A673 (cell line): ENCODE measurements at regions not wholly inside any gene's neighbourhood (a gene's known extent, or its start where the extent isn't known, plus 50 kb on each side); places are given as distances from the start of the nearest gene placed in this dataset.

ENCODE experiments used
- CTCF ChIP-seq: fragments of 300-800, 200-600 bp; sonication (generic); conservative IDR thresholded peaks from 2 replicates; pipeline ENCODE4 v1.5.1; 2017; ENCODE audit warnings: low read depth, mild to moderate bottlenecking, antibody characterized with exemption, low read length, moderate library complexity, mixed read lengths
- EZH2 ChIP-seq: fragments of 200-600 bp; sonication (generic); IDR thresholded peaks from 2 replicates; pipeline ENCODE4 v1.6.1; 2017; ENCODE audit warnings: borderline replicate concordance, low read depth, mild to moderate bottlenecking, mixed read lengths, antibody characterized with exemption, low read length; ENCODE audit not compliant: poor library complexity, severe bottlenecking

DNA sequence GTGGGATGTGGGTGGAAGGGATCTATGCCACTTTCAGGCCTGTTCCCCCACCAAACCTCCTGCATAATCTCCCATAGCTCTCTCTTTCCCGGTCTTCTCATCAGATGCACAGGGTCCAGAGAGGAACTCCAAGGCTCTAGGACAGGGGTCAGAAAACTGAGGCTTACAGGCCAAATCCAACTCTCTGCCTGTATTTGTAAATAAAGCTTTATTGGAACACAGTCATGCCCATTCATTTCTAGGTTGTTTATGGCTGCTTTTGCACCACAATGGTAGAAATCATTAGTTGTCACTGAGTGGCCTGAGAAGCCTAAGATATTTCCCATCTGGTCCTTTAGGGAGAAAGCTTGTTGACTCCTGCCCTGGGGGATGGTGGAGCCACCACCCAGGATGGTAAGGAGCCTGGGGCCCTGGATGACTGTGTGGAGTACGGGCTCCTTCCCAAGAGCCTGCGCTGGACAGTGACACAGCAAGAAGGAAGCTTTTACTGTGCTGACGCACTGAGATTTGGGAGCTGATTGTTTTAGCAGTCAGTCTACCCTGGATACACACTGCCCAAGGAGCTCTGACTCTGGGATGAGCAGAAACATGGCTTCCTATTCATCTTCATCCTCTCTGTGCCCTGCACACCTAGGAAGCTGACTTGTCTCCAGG lies 64.0 kb upstream of the RAPGEF1 start:
- TF ChIP-seq CTCF (no peak), EZH2 (no peak)
